Retina (tissue), 1 donor: ENCODE measurements at regions not wholly inside any gene's neighbourhood (a gene's known extent, or its start where the extent isn't known, plus 50 kb on each side); places are given as distances from the start of the nearest gene placed in this dataset.
"Not testable (repeated sequence)": the region's sequence is repeated elsewhere in the genome, so short reads cannot be mapped to it uniquely, and the experiment has no call there.

ENCODE experiments used
- DNase-seq: peaks from one replicate; pipeline ENCODE4 v3.0.0-alpha.2; 2016

GRCh38 chr6:159397753-159398152 lies 228.6 kb downstream of the FNDC1 start:
- DNase-seq = no peak

GRCh38 chr6:159395609-159396008 lies 226.4 kb downstream of the FNDC1 start:
- DNase-seq = no peak

GRCh38 chr6:159392695-159393094 lies 223.5 kb downstream of the FNDC1 start:
- DNase-seq = not testable (repeated sequence)

- no peak for DNase-seq
These were observed 221.2 kb downstream of the FNDC1 start for GRCh38 chr6:159390381-159390780.

GRCh38 chr6:159389695-159390094 lies 220.5 kb downstream of the FNDC1 start:
- DNase-seq = no peak

GRCh38 chr6:159380114-159380513 lies 210.9 kb downstream of the FNDC1 start:
- DNase-seq = no peak

GRCh38 chr6:159378411-159379328 lies 209.5 kb downstream of the FNDC1 start:
- DNase-seq = no peak

- DNase-seq = no peak
These were observed 207.4 kb downstream of the FNDC1 start for GRCh38 chr6:159376516-159377158.

GRCh38 chr6:159375014-159375413 lies 205.8 kb downstream of the FNDC1 start:
- no peak for DNase-seq

- DNase-seq = no peak
These were observed 204.5 kb downstream of the FNDC1 start for GRCh38 chr6:159373670-159374069.

GRCh38 chr6:159372333-159372732 lies 203.1 kb downstream of the FNDC1 start:
- no peak for DNase-seq

- DNase-seq = no peak
These were observed 191.1 kb downstream of the FNDC1 start for GRCh38 chr6:159360306-159360705.

GRCh38 chr6:159359581-159360297 lies 190.5 kb downstream of the FNDC1 start:
- no peak for DNase-seq

- DNase-seq = no peak
These were observed 189.4 kb downstream of the FNDC1 start for GRCh38 chr6:159358562-159358961.

- no peak for DNase-seq
These were observed 188.2 kb downstream of the FNDC1 start for GRCh38 chr6:159357211-159357915.

GRCh38 chr6:159353193-159353592 lies 184.0 kb downstream of the FNDC1 start:
- DNase-seq = no peak

- no peak for DNase-seq
These were observed 182.5 kb downstream of the FNDC1 start for GRCh38 chr6:159351707-159352106.

- DNase-seq = no peak
These were observed 180.7 kb downstream of the FNDC1 start for GRCh38 chr6:159349915-159350314.

GRCh38 chr6:159343709-159344108 lies 174.5 kb downstream of the FNDC1 start:
- DNase-seq = no peak

- no peak for DNase-seq
These were observed 172.9 kb downstream of the FNDC1 start for GRCh38 chr6:159342146-159342545.

GRCh38 chr6:159334068-159334467 lies 164.9 kb downstream of the FNDC1 start:
- DNase-seq = no peak

GRCh38 chr6:159331451-159331850 lies 162.3 kb downstream of the FNDC1 start:
- DNase-seq = no peak

GRCh38 chr6:159329081-159329480 lies 159.9 kb downstream of the FNDC1 start:
- DNase-seq = no peak
